Germinal center (tissue), 1 donor: ENCODE measurements at regions not wholly inside any gene's neighbourhood (a gene's known extent, or its start where the extent isn't known, plus 50 kb on each side); places are given as distances from the start of the nearest gene placed in this dataset.
"Not testable (repeated sequence)": the region's sequence is repeated elsewhere in the genome, so short reads cannot be mapped to it uniquely, and the experiment has no call there.

ENCODE experiments used
- DNase-seq: peaks from one replicate; pipeline ENCODE4 v3.0.0; 2012; ENCODE audit warnings: mixed read lengths, low spot score

DNA sequence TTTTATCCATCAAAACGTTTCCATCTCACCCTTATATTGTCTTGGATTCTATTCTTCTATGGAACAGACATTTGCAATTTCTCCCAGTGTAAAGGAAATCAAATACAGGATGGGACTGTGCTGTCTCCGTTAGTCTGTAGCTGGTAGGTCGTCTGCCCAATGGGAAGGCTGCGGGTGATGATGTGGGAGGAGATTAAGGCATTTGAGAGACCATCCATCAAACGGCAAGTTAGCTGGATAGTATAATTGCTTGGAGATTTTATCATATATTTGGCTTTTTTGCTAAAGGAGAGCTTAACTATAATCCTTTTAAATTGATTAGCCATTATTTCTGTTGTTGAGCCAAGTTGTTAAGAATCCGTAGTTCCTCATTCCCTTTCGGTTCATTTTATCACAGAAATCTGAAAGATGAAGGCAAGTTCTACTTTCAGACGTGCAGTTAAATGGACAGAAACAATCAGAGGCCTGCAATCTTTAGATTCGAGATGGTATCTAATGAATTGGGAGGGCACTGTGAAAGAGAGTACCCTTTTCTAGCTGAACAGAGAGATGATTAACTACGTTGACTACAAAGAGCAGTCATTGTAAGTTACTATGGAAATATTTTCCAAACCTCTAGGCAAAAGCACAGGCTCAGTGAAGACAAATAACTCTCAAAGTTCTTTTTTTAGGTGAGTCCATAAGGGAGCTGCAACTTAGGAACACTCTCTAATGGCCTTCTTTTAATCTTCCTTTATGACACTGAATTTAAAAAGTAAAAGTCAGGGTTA is 253.3 kb upstream of the KIAA1217 start:
- no peak for DNase-seq

DNA sequence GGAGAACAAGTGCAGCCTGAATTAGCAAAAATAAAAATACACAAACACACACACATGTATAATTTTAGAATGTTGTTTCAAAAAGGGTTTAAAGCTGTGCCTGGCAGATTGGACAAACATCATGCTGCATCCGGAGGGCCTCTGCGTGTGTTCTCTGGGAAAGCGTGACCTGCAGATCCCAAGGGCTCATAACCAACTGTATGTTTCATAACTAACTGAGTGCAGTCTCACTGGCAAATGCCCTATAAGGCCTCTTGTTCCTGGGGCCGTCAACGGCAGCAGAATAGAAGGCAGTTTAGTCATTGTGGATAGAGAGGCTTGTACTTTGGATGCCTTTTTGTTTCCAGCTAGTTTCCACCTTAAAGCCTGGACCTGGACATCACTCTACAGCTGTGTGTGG is 243.8 kb upstream of the KIAA1217 start:
- no peak for DNase-seq

DNA sequence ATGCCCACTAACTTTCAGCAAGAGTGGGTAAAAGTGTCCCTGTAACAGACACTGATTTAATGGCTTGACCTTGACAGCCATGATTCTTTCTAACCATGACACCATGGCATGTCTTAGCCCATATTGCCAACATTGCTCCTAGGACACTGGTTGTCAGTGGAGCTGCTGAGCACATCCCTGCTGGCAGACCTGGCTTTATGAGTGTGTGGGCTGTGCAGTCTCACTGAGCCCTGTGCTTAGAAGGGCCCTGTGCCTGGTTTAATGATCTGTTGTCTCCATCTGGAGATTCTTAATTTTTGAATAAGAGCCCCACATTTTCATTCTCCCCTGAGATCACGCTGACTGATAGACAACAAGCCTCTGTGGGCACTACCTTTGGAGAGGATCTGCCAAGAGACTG is 243.1 kb upstream of the KIAA1217 start:
- no peak for DNase-seq

DNA sequence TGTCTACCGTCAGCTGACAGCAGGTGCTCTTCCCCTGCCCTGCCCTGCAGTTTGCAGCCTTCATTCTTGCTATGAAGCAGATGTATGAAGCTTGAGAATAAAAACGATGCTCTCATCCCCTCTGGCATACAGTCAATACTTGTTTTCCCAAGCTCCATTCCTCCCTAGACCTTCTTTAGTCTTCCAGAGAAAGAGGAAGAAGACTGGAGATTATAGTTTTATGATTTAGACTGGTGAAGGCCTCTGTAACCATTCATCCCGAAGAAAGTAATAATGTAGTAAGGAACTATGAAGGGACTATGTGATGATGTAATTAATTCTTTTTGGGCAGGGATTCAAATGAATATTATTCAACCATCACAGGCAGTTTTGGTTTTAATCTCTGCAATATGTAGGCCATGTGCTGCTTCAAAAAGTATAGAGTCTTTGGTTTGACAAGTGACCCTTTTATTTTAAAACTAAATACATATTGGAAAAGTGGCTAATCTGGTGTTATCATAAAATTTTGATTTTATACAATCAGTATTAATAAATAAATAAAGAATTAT is 242.4 kb upstream of the KIAA1217 start:
- no peak for DNase-seq

DNA sequence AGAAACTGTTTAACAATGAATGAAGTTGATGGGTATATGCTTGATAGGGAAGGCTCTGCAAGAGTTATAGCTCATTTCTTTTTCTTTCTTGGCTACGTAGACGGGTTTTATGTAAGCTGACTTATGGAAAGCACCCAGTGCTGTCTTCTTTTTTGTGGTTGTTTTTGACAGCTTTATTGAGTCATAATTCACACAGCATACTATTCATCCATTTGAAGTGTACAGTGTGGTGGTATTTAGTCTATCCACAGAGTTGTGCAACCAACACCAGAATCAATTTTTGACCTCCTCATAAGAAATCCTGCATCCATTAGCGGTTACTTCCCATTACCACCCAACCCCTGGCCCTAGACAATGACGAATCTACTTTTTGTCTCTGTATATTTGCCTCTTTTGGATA is 240.6 kb upstream of the KIAA1217 start:
- DNase-seq = no peak

DNA sequence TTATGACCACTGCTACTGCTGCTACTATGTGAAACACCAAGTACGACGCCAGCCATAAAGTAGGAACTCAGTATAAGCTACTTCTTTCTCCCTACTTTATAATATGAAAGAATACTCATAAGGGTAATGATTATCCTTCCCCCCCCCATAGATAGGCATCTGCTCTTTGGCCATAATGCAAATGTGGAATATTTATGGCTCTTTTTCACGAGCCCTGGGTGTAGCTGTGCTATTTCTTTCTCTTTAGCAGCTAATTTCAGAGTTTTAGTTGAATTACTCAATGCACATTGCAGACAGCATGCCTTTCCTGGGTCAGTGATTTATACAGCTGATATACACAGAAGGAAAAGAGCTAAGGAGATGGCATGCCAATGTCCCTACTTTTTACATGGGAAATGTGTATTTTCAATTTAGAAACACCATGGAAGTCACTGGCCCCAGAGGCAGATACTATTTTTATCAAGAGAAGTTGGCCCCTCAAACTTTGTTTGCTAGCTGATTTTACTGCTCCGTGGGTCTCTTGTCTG is 234.1 kb upstream of the KIAA1217 start:
- no peak for DNase-seq

DNA sequence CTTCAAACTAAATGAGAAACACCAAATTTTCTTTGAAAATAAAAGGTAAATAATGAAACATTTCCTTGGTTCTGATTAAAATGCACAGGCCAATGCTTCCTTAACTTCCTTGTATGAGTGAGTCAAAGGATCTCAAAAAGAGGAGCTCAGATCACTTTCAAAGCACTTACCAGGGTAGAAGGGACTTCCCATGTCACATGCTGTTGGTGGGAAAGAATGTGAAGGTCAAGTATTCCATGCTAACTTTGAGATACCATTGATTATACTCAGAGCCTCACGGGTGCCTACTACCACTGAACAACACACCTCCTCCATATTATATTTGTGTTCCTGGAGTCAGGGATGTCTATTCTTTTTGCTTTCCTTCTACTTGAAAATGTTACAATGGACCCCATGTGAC is 233.5 kb upstream of the KIAA1217 start:
- no peak for DNase-seq

DNA sequence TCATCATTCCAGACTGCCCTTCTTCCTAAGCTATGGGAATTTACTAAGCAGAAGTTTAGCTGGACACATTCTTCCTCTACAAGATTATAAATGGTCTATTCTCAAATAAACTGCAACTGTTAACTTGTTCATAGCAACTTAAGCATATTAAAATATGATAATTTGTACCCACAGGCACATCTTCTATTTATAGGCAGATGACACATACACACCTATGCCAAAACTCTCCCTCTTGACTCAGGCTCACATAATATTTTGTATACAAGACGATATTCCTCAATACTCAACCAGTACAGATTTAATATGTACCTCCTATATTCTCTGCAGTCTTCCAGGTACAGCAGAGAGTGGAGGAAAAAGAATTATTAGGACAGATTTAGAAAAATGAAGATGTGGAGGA is 232.7 kb upstream of the KIAA1217 start:
- DNase-seq = no peak

DNA sequence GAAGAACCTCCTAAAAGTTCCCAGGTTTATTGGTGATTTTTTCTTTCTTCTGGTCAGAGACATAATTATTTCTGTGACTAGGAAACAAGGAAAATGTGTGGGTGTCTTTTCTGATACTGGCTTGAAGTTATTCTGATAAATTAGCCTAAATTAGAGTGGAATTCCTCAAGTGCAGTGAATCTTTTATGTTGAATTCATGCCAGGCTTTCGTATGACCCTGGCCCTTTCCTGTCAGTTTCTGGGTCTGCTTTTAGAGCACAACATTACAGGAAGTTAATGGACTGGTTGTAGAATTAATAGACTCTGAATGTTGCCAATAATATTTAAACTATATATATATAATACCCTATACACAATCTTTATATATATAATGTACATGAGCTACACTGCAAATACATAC is 230.6 kb upstream of the KIAA1217 start:
- no peak for DNase-seq

DNA sequence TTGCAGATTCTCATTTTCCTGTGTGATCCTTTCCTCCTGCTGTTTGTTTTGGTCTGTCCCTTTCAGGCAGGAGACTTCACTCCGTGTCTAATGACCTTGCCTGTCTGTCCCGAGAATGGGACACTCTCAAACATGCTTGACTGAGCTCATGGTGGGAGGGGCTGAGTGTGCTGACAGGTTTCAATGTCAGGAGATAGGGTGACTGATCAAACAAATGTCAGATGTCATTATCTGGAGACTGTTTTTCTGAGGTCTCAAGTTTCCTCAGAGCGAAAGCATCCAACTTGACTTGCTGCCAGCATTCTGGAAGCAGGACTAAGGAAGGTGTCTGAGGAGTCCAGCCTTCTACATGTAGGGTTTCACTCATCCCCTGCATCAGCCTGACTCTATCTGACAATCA is 228.8 kb upstream of the KIAA1217 start:
- DNase-seq = no peak

DNA sequence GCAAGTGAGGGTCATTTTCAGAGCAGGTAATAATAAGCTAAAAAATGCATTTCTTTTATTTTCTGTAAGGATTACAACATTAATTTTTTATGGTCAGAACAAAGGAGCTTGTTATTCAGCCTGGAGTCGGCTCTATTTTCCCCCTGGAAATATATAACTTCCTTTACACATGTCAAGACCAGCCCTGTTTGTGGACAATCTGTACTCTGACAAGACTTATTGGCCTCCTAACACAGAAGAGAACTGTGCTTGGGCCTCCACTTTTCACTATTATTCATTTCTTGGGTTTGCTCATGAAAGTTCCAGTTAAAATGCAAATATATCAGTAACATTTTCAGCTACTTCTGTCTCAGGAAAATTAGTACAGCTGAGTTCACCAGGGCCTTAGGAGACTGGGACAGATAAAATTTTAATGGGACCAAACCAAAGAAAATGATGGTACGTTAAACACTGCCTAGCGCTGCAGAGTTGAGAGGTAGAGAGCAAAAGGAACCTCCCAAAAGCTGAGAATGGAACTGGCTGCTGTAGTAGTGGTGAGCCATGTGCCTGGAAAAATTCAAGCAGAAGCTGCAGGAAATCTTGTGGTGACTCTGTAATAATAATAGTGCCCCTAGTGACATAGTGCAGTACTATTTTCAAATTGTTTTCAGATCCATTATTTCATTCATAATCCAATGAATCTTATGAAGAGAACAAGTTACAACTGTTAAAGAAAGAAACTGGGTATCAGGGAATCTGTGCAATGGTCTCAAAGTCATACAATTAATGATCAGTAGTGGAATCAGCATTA is 227.2 kb upstream of the KIAA1217 start:
- no peak for DNase-seq

DNA sequence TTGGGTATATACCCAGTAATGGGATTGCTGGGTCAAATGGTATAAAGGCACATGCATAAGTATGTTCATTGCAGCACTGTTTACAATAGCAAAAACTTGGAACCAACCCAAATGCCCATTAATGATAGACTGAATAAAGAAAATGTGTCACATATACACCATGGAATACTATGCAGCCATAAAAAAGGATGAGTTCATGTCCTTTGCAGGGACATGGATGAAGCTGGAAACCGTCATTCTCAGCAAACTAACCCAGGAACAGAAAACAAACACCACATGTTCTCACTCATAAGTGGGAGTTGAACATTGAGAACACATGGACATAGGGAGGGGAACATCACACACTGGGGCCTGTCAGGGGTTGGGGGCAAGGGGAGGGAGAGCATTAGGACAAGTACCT is 224.5 kb upstream of the KIAA1217 start:
- not testable (repeated sequence) for DNase-seq

DNA sequence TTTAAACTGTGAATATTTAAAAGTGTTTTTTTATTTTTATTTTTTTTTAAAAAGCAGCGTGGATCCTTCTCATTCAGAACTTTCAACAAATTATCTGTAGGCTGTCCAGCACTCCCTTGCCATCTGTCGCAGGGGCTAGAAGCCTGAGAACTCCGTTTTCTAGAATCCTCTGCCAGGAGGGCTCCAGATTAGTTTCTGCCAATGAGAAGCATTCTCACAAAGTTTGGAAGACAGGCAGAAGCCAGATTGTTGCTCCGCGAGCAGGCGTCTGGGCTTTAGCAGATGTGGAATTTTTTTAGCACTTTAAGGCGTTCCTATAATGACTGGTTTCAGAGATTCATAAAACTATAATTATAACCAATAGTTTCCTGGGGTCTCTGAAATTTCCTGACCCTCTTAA is 220.9 kb upstream of the KIAA1217 start:
- no peak for DNase-seq

DNA sequence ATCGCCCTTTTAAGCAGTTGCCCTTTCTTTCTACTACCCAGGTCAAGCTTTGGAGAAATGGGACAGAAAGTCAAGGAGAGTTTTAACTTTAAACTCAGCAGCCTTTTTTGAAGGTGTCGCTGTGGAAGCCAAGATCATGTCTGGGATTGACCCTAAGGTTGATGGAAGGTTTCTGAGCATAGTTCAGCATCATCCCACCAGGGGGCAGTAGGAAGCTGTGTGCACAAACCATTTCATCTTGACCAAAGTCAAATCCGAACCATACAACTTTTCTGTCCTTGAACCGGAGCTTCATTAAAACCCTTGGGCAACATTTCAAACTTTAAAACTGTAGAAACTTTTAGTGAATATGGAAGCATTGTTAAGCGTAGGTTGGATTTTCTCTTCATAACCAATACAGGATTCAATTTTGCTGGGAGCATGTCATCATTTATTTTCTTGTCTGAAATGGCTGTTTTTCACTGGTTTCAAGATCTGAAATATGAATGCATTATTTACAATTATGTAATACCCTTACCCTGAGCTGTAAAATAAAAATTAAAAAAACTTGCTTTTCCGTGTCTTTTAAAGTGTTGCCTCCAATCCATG is 214.4 kb upstream of the KIAA1217 start:
- peak; percentile 14 for DNase-seq

DNA sequence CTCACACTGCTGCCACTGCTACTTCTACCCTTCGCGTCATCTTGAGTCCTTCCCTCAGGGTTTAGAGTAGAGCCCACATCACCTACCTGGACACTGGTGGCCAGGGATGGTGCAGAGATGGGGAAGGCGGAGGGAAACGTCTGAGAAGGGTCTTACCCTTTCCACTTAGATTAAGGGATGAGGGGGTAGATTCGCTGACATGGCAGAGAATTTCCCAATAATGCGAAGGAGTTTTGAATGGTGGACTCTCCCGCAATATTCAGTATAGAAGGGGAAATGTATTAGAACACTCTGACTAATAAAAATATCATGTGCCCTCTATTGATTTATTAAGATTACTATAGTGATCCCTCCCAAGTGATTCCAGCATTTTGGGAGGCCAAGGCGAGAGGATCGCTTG is 209.5 kb upstream of the KIAA1217 start:
- DNase-seq = no peak

DNA sequence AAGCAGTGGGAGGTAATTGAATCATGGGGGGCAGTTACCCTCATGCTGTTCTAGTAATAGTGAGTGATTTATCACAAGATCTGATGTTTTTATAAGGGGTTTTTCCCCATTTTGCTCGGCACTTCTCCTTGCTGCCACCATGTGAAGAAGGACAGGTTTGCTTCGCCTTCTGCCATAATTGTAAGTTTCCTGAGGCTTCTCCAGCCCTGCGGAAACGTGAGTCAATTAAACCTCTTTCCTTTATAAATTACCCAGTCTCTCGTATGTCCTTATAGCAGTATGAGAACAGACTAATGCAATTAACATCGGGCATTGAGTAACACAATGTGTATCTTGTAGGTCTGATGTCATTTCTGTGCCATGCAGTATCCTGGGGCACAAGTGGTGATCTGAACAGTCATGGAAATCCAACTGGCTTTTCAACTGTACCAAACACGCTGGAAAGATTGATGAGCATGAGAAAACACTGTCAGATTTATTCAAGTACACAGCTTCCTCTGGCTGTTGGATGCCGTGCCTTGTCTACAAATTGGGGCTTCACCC is 208.6 kb upstream of the KIAA1217 start:
- no peak for DNase-seq

DNA sequence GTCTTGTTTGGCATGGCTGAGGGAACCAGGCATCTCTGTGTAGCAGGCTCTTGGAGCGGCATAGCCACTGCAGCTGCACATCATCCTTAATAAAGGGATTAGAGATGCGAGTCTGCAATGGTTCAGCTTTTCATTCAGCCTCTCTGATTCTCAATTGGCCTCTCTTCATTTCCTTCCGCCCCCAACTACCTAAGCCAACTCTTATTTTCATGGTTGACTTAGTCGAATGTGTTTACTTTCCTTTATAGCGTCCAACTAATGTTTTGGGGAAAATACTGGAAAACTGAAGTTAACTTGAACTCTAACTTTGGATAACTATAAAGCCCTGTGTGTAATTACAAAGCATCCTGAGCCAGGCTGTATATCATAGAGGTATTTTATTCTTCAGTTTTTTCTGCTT is 202.2 kb upstream of the KIAA1217 start:
- DNase-seq = no peak

DNA sequence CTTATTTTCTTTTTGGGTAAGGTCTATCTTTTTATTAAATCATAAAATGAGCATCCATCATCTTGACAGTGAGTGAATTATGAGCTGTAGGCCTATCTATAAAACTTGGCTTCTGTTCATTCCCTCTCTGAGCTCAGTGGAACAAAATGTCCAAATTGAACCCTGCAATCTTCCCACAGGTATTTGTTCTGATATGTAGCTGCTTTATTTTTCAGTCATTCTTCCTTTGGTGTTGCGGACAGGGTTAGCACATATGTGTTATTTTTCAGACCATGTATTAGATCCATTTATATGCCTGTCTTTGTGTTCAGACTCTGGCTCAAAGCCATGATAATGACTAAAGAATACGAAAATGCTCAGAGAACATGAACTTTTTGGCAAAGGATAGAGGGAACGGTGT is 201.6 kb upstream of the KIAA1217 start:
- no peak for DNase-seq

DNA sequence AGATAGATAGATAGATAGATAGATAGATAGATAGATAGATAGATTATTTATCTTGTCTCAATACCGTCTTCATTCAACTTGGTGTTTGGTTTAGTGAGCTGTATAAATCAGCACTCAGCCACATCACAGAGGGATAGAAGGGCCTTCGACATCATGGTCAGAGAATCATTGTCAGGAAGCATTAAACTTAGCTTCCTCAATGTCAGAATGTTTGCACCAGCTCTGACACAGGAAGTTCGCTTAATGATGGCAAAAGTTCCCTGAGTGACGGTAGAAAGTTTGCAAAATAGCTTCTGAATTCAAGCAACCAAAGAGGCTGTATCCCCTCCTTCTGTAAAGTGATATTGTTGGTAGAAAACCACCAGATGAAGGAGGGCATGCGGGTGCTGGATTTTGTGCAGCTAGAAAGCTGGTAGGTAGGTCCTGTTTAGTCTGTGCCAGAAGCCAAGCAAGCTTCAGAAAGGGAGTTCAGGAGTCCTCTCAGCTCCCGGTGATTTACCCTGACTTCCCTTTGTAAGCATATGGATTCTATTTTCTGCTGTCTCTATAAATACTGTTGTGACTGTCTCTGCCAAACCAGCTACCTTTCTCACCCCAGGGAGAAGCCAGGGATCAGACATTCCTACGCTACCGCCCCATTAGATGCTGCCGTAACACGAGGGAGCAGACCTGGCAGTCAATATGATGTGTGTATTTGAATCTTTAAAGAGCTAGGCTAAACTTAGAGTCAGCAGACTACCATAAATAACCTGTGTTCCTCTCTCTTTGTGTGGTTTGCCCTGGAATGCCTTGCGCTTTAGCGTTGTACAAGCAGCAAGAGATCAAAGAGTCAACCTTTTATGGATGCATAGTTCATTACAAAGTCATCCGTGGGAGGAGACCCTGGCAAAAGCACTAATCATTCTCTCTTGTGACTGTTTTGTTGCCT is 200.5 kb upstream of the KIAA1217 start:
- no peak for DNase-seq

DNA sequence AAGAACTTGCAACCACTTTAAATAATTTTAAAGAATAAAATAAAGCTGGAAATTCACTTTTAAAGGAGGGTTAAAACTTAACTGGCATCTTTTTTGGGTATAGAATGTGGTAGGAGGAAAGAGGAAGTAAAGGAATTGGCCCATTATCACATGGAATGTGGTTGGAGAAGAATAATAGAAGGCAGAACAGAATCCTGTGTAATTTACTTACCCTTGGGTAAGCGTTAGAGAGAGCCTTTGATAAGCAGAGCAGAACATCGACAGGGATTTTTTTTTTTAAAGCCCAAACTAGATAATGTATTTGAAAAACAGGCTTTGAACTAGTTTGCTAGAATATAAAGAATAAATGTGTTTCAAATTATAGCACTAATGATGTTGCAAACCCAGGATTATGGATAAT is 199.8 kb upstream of the KIAA1217 start:
- DNase-seq = no peak

DNA sequence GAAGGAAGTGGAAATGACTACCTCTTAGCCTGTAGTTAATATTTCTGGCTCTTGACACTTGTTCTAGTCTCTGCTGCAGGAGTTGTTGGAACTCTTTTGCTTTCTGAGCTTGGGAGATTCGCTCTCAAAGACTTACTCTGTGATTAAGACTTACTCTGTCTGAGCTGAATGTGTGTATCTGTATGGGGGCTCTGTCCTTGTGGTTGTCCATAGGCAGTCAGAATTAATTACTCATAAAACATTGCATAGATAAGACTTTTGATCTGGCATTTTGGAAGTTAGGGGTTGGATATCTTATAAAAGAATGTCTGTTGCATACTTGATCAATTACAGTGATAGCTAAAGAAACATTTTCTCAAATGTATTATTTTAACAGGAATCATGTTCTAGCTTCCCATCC is 199.2 kb upstream of the KIAA1217 start:
- DNase-seq = no peak
